ENCODE measurements at regions not wholly inside any gene's neighbourhood (a gene's known extent, or its start where the extent isn't known, plus 50 kb on each side); places are given as distances from the start of the nearest gene placed in this dataset.

DNA sequence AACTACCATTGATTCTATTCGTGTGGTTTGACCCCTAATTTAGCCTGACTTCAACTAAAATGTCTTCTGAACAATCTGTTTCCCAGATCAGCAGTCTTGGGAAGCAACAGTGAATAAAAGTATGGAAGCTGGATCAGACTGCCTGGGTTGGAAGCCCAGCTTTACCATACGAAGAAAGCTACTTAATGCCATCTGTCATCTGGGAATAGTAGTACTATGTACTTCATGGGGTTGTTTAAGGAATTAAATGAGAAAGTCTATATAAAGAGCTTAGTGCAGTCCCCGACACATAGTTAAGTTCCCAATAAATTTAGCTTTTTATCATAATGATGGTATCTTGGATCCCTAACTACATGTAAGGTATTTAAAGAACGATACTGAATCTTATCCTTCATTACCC is 151.5 kb upstream of the ERCC4 start:
- H3K9me3 Mint-ChIP-seq (ENCODE audit: unreplicated experiment), result no peaks in the 10 kb centered on the region
- H3K36me3 Mint-ChIP-seq (ENCODE audit: low read depth, unreplicated experiment), result no peaks in the 10 kb centered on the region
- TF ChIP-seq, protein P1, sequence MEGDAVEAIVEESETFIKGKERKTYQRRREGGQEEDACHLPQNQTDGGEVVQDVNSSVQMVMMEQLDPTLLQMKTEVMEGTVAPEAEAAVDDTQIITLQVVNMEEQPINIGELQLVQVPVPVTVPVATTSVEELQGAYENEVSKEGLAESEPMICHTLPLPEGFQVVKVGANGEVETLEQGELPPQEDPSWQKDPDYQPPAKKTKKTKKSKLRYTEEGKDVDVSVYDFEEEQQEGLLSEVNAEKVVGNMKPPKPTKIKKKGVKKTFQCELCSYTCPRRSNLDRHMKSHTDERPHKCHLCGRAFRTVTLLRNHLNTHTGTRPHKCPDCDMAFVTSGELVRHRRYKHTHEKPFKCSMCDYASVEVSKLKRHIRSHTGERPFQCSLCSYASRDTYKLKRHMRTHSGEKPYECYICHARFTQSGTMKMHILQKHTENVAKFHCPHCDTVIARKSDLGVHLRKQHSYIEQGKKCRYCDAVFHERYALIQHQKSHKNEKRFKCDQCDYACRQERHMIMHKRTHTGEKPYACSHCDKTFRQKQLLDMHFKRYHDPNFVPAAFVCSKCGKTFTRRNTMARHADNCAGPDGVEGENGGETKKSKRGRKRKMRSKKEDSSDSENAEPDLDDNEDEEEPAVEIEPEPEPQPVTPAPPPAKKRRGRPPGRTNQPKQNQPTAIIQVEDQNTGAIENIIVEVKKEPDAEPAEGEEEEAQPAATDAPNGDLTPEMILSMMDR (IDR thresholded peaks at IDR 0.05; ENCODE audit: unreplicated experiment), result no peak
- DNase-seq (ENCODE audit: low spot score), result no peak
- H3K27ac Mint-ChIP-seq (ENCODE audit: unreplicated experiment), result no peak overlapping the region
- no peaks in the 10 kb centered on the region for H3K27me3 Mint-ChIP-seq (ENCODE audit: unreplicated experiment)
- no peaks in the 10 kb centered on the region for H3K4me1 Mint-ChIP-seq (ENCODE audit: unreplicated experiment)
- H3K4me3 Mint-ChIP-seq (ENCODE audit: unreplicated experiment), result no peak overlapping the region

DNA sequence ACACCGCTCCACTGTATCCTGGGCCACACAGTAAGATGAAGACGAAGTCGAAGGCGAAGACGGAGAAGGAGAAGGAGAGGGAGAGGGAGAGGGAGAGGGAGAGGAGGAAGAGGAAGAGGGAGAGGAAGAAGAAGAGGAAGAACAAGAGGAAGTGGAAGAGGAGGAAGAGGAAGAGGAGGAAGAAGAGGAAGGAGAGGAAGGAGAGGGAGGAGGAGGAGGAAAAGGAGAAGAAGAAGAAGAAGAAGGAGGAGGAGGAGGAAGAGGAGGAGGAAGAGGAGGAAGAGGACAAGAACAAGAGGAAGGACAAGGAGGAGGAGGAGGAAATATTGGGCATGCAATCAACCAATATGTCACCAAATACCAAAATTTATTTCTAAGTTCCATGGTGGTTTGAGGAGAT is 149.5 kb upstream of the ERCC4 start:
- TF ChIP-seq, protein P1 (IDR thresholded peaks at IDR 0.05; ENCODE audit: unreplicated experiment), result no peak
- Mint-ChIP-seq H3K36me3 (ENCODE audit: low read depth, unreplicated experiment) (no peaks in the 10 kb centered on the region), H3K4me1 (ENCODE audit: unreplicated experiment) (no peaks in the 10 kb centered on the region), H3K27me3 (ENCODE audit: unreplicated experiment) (no peaks in the 10 kb centered on the region), H3K27ac (ENCODE audit: unreplicated experiment) (no peak overlapping the region), H3K4me3 (ENCODE audit: unreplicated experiment) (no peak overlapping the region), H3K9me3 (ENCODE audit: unreplicated experiment) (no peaks in the 10 kb centered on the region)
- no peak for DNase-seq (ENCODE audit: low spot score)

DNA sequence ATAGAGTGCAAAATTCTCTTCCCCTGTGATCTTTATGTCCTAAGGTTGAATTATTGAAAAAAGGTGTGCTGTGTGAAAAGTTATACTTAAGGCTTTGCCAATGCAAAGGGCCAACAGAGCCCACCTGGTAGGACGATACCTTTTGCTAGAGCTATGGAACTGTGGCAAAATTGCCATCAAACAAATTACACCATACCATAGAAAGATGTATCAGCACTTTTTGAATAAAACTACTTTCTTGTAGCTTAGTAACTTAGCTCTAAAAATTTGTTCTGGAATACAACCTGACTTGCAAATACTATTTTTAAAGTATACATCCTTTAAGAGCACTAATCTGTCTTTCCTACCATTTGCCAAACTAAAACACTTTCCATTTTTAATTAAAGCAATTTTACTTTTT is 147.2 kb upstream of the ERCC4 start:
- TF ChIP-seq, protein P1 (IDR thresholded peaks at IDR 0.05; ENCODE audit: unreplicated experiment), result no peak
- H3K4me1 Mint-ChIP-seq (ENCODE audit: unreplicated experiment), result no peaks in the 10 kb centered on the region

DNA sequence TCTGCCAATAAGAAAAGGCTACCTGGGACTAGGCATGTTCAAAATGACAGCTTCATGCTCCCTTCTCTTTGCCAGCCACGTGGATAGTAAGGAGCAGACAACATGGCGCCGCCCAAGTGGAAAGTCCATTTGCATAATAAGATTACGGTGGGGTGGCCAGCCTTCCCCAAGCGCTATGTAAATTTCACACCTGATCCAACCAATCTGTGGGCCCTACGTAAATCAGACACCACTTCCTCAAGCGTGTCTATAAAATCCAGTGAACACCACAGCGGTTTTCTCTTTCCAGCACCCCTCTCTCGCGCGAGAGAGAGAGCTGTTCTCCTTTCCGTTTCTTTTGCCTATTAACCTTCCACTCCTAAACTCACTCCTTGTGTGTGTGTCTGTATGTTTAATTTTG is 140.3 kb upstream of the ERCC4 start:
- DNase-seq (ENCODE audit: low spot score), result no peak
- Mint-ChIP-seq H3K36me3 (ENCODE audit: low read depth, unreplicated experiment) (no peaks in the 10 kb centered on the region), H3K4me1 (ENCODE audit: unreplicated experiment) (no peaks in the 10 kb centered on the region), H3K4me3 (ENCODE audit: unreplicated experiment) (no peak overlapping the region), H3K9me3 (ENCODE audit: unreplicated experiment) (no peaks in the 10 kb centered on the region), H3K27ac (ENCODE audit: unreplicated experiment) (no peak overlapping the region), H3K27me3 (ENCODE audit: unreplicated experiment) (no peaks in the 10 kb centered on the region)
- TF ChIP-seq, protein P1 (IDR thresholded peaks at IDR 0.05; ENCODE audit: unreplicated experiment), result no peak

More for the DNA sequence above, 147.2 kb upstream of the ERCC4 start:
- Mint-ChIP-seq H3K9me3 (ENCODE audit: unreplicated experiment) (no peaks in the 10 kb centered on the region), H3K27ac (ENCODE audit: unreplicated experiment) (no peak overlapping the region), H3K4me3 (ENCODE audit: unreplicated experiment) (no peak overlapping the region), H3K27me3 (ENCODE audit: unreplicated experiment) (no peaks in the 10 kb centered on the region), H3K36me3 (ENCODE audit: low read depth, unreplicated experiment) (no peaks in the 10 kb centered on the region)
- no peak for DNase-seq (ENCODE audit: low spot score)

DNA sequence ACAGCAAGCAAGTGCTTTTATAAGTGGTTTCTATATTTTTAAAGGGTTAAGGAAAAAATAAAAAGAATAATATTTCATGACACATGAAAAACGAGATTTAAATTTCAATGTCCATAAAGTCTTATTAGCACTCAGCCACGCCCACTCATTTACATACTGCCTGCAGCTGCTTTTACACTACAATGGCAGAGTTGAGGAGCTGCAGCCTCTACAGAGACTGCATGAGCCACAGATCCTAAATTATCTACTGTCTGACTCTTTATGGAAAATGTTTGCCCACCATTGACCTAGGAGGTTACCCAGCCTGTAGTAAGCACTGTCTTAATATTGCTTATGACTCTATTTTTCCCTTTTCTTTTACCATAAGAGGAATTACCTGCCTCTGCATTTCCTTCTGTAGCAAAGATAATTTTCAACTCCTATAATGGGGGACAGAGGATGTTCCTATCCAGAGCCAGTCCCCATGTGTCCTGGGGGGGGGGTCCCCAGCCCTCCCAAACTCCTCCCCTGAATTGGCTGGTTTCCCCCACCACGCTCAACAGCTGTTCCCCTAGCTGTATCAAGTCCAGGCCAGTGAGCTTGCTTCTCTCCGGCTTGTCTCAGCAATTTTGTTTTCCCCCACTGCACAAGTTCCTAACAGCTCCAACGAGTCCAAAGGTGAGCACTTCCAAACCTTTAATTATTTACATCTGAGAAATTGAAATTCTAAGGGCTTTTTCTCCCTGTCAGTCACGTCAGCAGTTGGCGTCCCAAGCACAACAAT is 139.4 kb upstream of the ERCC4 start:
- no peak overlapping the region for H3K27ac Mint-ChIP-seq (ENCODE audit: unreplicated experiment)

More for the DNA sequence above, 139.4 kb upstream of the ERCC4 start:
- TF ChIP-seq, protein P1 (IDR thresholded peaks at IDR 0.05; ENCODE audit: unreplicated experiment), result no peak
- H3K36me3 Mint-ChIP-seq (ENCODE audit: low read depth, unreplicated experiment), result no peaks in the 10 kb centered on the region
- no peak overlapping the region for H3K4me3 Mint-ChIP-seq (ENCODE audit: unreplicated experiment)
- H3K4me1 Mint-ChIP-seq (ENCODE audit: unreplicated experiment), result no peaks in the 10 kb centered on the region
- no peaks in the 10 kb centered on the region for H3K9me3 Mint-ChIP-seq (ENCODE audit: unreplicated experiment)
- DNase-seq (ENCODE audit: low spot score), result no peak
- H3K27me3 Mint-ChIP-seq (ENCODE audit: unreplicated experiment), result no peaks in the 10 kb centered on the region

Data from endothelial cell (in vitro differentiated cells).